ENCODE measurements at regions not wholly inside any gene's neighbourhood (a gene's known extent, or its start where the extent isn't known, plus 50 kb on each side); places are given as distances from the start of the nearest gene placed in this dataset.

DNA sequence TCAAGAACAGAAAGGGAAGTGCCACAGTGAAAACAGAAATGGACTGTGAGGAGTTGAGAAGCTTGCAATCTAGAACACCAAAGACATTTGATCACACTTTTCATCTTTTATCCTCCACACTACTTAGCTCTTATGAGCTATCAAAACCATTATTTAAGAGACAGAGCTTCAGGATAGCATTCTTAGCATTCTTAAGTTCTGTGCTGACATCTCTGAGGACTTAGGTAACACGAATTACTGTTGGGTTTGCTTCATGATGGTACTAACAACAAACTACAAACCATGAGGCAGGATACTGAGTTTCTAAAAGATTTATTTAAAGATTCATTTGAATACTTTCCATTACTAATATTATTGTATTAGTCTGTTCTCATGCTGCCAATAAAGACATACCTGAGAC lies 1038.6 kb downstream of the TUSC7 start:
- H3K4me1 Mint-ChIP-seq, result no peaks in the 10 kb centered on the region
- no peaks in the 10 kb centered on the region for H3K36me3 Mint-ChIP-seq
- no peak overlapping the region for H3K27ac Mint-ChIP-seq
- H3K27me3 Mint-ChIP-seq, result no peaks in the 10 kb centered on the region
- no peak overlapping the region for H3K4me3 Mint-ChIP-seq
- peaks cover 22% of the 10 kb centered on the region for H3K9me3 Mint-ChIP-seq

DNA sequence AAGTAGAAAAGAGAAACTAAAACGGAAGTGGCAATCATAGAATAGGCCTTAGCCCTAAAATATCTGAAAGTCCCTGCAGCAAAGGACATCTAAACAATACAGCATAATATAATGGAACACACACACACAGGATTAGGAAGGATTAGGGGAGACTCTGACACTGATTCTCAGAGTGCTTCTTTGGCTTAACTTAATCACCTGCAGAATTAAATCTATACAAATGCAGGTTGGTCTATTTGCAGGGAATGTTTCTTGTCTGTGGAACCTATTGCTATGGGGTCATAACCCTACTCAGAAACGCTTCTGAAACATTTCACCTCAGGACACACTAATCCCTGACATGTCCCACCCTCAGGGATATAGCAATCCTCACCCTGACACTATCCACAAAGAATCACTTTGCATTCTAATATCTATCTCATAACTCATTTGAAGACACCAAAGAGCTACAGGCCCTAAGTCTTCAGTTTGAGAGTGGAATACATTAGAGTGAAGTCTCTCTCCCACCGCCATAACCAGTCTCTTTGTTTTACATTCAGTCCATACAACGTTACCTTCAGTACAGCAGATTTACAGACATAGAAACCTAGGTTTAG lies 1041.2 kb downstream of the TUSC7 start:
- H3K4me3 Mint-ChIP-seq, result no peak overlapping the region

DNA sequence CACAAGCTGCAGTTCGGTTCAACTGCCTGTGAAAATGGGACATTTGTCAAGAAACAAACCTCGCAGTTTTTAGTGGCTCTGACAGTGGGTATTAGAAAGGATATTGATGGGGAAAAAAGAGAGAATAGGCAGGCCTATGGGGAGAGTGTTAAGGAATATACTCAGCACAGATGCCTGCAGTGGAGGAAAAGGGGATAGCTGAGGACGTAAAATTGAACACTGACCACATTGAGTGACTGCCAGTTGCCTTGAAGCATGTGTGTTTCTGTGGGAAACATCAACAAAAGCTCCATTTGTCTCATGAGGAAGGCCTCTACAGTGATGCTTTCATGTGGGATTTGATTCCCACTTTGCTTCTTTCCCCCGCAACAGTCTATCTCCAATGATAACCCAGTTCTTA lies 1042.1 kb downstream of the TUSC7 start:
- Mint-ChIP-seq H3K27me3 (no peaks in the 10 kb centered on the region), H3K4me3 (no peak overlapping the region), H3K4me1 (no peaks in the 10 kb centered on the region), H3K9me3 (peaks cover 8% of the 10 kb centered on the region), H3K27ac (no peak overlapping the region), H3K36me3 (no peaks in the 10 kb centered on the region)

More for the DNA sequence above, 1041.2 kb downstream of the TUSC7 start:
- no peak overlapping the region for H3K27ac Mint-ChIP-seq
- H3K4me1 Mint-ChIP-seq, result no peaks in the 10 kb centered on the region
- peaks cover 10% of the 10 kb centered on the region for H3K9me3 Mint-ChIP-seq
- no peaks in the 10 kb centered on the region for H3K27me3 Mint-ChIP-seq
- no peaks in the 10 kb centered on the region for H3K36me3 Mint-ChIP-seq

- Mint-ChIP-seq H3K27ac (no peak overlapping the region), H3K9me3 (no peaks in the 10 kb centered on the region), H3K4me3 (no peak overlapping the region), H3K4me1 (no peaks in the 10 kb centered on the region), H3K27me3 (no peaks in the 10 kb centered on the region), H3K36me3 (no peaks in the 10 kb centered on the region)
These were observed 1043.6 kb downstream of the TUSC7 start for GRCh38 chr3:117752984-117753717.

- no peak overlapping the region for H3K27ac Mint-ChIP-seq
- H3K9me3 Mint-ChIP-seq, result no peaks in the 10 kb centered on the region
- no peaks in the 10 kb centered on the region for H3K36me3 Mint-ChIP-seq
- no peaks in the 10 kb centered on the region for H3K27me3 Mint-ChIP-seq
- no peak overlapping the region for H3K4me3 Mint-ChIP-seq
- H3K4me1 Mint-ChIP-seq, result no peaks in the 10 kb centered on the region
These were observed 1044.5 kb downstream of the TUSC7 start for GRCh38 chr3:117754058-117754457.

GRCh38 chr3:117754841-117755240 lies 1045.3 kb downstream of the TUSC7 start:
- no peaks in the 10 kb centered on the region for H3K27me3 Mint-ChIP-seq
- H3K36me3 Mint-ChIP-seq, result no peaks in the 10 kb centered on the region
- no peak overlapping the region for H3K4me3 Mint-ChIP-seq
- H3K9me3 Mint-ChIP-seq, result no peaks in the 10 kb centered on the region
- H3K4me1 Mint-ChIP-seq, result no peaks in the 10 kb centered on the region
- no peak overlapping the region for H3K27ac Mint-ChIP-seq

DNA sequence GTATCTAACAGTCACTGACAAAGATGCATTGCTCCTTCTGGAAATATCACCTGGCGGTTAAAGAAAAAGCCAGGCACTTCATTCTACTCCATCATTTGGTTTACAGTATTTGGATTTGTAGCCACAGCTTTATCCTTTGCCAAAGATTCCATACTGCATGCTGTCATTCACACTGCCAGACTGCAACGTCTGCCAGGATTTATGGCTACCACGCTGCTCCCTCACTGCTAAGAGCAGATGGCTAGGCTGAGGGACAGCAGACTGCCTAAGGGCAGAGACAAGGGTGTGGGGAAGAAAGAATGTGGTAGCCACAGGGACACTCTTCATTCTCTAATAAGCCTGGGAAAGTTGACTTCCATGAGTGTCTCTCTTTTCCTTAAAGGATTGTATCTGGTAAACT lies 1047.0 kb downstream of the TUSC7 start:
- no peaks in the 10 kb centered on the region for H3K4me1 Mint-ChIP-seq
- H3K4me3 Mint-ChIP-seq, result no peak overlapping the region
- no peaks in the 10 kb centered on the region for H3K9me3 Mint-ChIP-seq
- H3K27ac Mint-ChIP-seq, result no peak overlapping the region
- H3K36me3 Mint-ChIP-seq, result no peaks in the 10 kb centered on the region
- H3K27me3 Mint-ChIP-seq, result no peaks in the 10 kb centered on the region

DNA sequence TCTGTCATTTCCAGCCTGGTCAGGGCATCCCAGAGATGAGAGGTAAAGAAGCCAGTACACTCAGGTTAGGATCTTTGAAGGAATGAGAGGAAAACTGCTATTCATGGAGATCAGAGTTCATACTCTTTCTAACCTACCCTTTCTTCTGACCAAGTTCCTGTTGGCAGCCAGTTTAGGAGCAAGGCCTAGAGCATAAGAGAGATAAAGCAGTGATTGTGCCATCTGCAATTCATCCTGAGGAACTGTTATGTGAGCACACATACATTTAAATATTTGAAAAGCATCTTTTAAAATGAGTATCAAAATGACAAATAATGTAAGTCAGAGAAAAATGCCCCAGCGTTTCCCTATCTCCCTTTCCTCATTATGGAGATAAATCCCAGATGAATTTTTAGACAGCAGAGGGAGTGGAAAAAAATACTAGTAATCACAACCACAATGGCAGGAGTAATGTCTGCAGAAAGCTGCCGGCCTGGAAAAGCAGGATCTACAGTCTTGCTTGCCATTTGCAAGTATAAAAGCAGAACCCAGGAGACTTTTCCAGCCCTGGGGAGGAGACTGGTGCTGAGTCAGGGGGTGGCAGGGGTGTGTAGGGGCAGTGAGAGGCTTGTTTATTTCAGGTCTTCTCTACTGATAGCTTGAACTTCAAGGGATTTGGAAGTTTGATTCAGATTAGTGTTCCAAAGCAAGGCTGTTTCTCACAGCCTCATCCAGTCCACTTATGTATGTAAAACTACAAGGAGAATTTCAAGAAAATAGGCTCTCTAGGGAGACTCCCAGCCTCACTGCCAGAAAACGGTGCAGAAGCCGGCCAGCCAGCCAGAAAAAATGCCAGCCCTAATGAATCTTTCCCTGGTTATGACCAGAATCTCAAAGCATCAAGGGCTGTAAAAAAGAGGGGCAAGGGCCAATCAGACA lies 1052.4 kb downstream of the TUSC7 start:
- Mint-ChIP-seq H3K27ac (no peak overlapping the region), H3K4me3 (no peak overlapping the region), H3K27me3 (no peaks in the 10 kb centered on the region), H3K9me3 (no peaks in the 10 kb centered on the region), H3K4me1 (no peaks in the 10 kb centered on the region), H3K36me3 (no peaks in the 10 kb centered on the region)

DNA sequence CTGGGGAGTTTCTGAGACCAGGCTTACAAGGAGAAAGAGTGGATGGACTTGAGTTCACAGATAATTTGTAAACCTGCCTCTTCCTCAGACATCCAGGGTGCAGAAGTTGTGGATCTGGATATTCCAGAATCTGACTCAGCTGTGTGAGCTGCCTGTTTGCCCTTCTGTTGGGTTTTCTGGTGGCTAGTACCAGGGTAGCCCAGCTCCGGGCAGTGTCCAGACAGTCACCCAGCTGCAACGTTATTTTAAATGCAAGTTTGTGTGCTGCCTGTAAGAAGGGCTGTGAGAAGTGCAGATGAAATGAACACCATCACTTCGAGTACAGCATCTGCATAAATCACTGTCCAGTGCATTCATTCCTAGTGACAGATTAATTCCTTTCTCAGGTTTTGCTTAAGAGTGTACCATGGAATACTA lies 1053.0 kb downstream of the TUSC7 start:
- peaks cover 5% of the 10 kb centered on the region for H3K9me3 Mint-ChIP-seq
- no peaks in the 10 kb centered on the region for H3K4me1 Mint-ChIP-seq
- H3K36me3 Mint-ChIP-seq, result no peaks in the 10 kb centered on the region
- H3K4me3 Mint-ChIP-seq, result no peak overlapping the region
- no peak overlapping the region for H3K27ac Mint-ChIP-seq
- H3K27me3 Mint-ChIP-seq, result no peaks in the 10 kb centered on the region

DNA sequence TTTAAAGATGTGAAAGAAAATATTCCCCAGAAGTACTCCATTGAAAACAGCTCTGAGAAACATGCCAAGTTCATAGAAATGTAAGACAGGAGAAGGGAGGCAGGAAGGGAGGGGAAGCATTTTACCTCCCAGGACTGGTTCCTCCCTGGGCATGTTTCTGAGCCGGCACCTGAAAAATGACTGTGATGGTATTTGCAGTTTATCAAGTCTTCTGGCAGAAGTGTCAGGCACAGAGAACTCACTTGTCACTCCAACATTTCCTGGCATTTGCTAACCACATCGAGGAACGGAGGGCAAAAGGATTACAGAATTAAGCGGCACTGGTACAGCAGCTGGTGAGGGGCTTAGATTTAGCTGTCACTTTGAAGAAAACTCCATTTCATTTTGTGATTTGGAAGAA lies 1054.0 kb downstream of the TUSC7 start:
- Mint-ChIP-seq H3K4me1 (no peaks in the 10 kb centered on the region), H3K9me3 (peaks cover 5% of the 10 kb centered on the region), H3K4me3 (no peak overlapping the region), H3K27me3 (no peaks in the 10 kb centered on the region), H3K27ac (no peak overlapping the region), H3K36me3 (no peaks in the 10 kb centered on the region)

DNA sequence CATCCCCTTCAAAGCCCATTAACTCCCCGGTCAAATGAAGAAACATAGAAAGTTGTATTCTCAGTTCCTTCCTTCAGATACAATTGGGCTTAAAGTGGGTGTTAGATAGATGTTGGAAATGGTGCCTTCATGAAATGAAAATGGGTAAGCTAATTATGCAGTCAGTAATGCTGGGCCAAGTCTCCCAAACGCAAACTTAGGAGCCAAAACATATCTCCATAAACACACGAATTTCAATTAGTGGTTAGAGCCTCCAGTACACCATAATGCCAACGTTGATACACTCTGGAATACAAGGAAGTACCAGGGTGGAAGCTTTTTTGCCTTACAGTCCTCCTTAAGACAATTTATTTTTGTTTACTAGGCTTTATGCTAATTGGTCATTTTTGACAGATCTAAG lies 1059.0 kb downstream of the TUSC7 start:
- H3K4me1 Mint-ChIP-seq, result no peaks in the 10 kb centered on the region
- peaks cover 5% of the 10 kb centered on the region for H3K9me3 Mint-ChIP-seq
- no peak overlapping the region for H3K4me3 Mint-ChIP-seq
- no peak overlapping the region for H3K27ac Mint-ChIP-seq
- no peaks in the 10 kb centered on the region for H3K27me3 Mint-ChIP-seq
- no peaks in the 10 kb centered on the region for H3K36me3 Mint-ChIP-seq

- Mint-ChIP-seq H3K4me3 (no peak overlapping the region), H3K27me3 (no peaks in the 10 kb centered on the region), H3K9me3 (peaks cover 6% of the 10 kb centered on the region), H3K4me1 (no peaks in the 10 kb centered on the region), H3K27ac (no peak overlapping the region), H3K36me3 (no peaks in the 10 kb centered on the region)
These were observed 1064.6 kb downstream of the TUSC7 start for GRCh38 chr3:117774130-117774529.

DNA sequence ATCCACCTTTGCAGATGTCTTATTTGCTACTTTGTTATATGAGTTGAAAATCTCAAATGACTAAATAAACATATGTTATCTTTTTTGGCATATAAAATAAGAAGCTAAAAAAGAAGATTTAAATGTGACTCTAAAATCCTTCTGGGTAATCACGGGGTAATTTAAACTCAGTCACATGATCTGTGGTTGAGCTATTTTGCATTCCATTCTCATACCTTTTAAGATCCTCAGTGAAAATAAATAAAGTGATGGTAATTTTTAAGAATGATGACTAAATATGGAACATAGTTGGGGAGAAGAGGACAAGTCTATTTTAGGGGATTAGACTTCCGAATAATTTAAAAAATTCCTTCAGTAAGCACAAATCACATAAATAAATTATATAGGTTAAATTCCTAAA lies 1076.8 kb downstream of the TUSC7 start:
- no peaks in the 10 kb centered on the region for H3K4me1 Mint-ChIP-seq
- H3K9me3 Mint-ChIP-seq, result no peaks in the 10 kb centered on the region
- H3K36me3 Mint-ChIP-seq, result no peaks in the 10 kb centered on the region
- no peaks in the 10 kb centered on the region for H3K27me3 Mint-ChIP-seq
- no peak overlapping the region for H3K27ac Mint-ChIP-seq
- H3K4me3 Mint-ChIP-seq, result no peak overlapping the region

- Mint-ChIP-seq H3K27ac (no peak overlapping the region), H3K27me3 (no peaks in the 10 kb centered on the region), H3K9me3 (no peaks in the 10 kb centered on the region), H3K36me3 (no peaks in the 10 kb centered on the region), H3K4me3 (no peak overlapping the region), H3K4me1 (no peaks in the 10 kb centered on the region)
These were observed 1078.5 kb downstream of the TUSC7 start for GRCh38 chr3:117788061-117788460.

DNA sequence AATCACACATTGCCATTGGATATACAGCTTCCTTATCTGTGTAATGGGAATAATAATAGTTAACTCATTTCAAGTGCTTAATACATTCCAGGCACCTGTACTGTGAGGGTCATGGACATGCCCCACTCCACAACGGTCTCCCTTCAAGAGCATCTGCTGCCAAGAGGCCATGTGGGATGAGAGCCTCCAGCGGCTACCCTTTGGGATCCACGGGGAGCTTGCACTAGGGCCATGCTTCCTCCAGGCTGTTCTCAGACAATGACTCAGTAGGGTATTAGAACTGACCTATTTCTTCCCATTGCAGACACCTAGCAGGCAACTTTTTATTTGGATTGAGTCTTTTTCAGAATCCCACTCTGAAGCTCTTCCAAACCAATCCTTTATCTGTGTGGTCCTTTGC lies 1078.9 kb downstream of the TUSC7 start:
- Mint-ChIP-seq H3K36me3 (no peaks in the 10 kb centered on the region), H3K27me3 (no peaks in the 10 kb centered on the region), H3K9me3 (no peaks in the 10 kb centered on the region), H3K4me1 (no peaks in the 10 kb centered on the region), H3K27ac (no peak overlapping the region), H3K4me3 (no peak overlapping the region)
